ENCODE measurements at regions not wholly inside any gene's neighbourhood (a gene's known extent, or its start where the extent isn't known, plus 50 kb on each side); places are given as distances from the start of the nearest gene placed in this dataset.

DNA sequence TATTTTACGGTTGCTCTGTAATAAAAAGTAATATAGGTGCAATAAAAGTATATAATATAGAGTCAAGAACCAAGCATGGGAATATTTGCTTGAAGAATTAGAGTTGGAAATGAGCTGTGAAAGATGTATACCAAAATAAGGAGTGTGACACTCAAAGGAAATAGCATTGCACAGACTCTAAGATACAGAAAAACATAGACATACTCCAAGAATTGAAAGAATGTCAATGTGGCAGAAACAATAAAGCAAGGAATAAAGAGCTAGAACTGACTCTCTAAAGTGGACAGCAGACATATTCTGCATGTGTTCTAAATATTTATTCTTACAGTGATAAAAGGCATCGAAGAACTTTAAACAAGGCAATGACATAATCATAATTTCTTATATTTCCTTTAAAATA, 561.1 kb upstream of the SETBP1 start:
- in situ Hi-C loops (cut with HindIII; ENCODE audit: low pct_ligation_motif_present, low sequenced_read_pairs) = no loop called here
- no peak for TF ChIP-seq CTCF (IDR thresholded peaks at IDR 0.05; ENCODE audit: low read depth, low read length, missing control alignments)
- Histone ChIP-seq H3K27ac (no peak overlapping the region), H3K27me3 (replicated peaks) (no peaks in the 10 kb centered on the region), H3K4me3 (ENCODE audit: low read depth, low read length) (no peak overlapping the region), H3K36me3 (replicated peaks) (no peaks in the 10 kb centered on the region)
- no peak for DNase-seq

- TF ChIP-seq CTCF (IDR thresholded peaks at IDR 0.05; ENCODE audit: low read depth, low read length, missing control alignments) = no peak
- H3K27ac ChIP-seq = no peak overlapping the region
- H3K4me3 ChIP-seq (ENCODE audit: low read depth, low read length) = no peak overlapping the region
- in situ Hi-C loops (cut with HindIII; ENCODE audit: low pct_ligation_motif_present, low sequenced_read_pairs) = no loop called here
- no peaks in the 10 kb centered on the region for H3K36me3 ChIP-seq (replicated peaks)
- H3K27me3 ChIP-seq (replicated peaks) = no peaks in the 10 kb centered on the region
- DNase-seq = no peak
Measured at GRCh38 chr18:44123743-44124142, 556.9 kb upstream of the SETBP1 start.

- no peak for TF ChIP-seq CTCF (IDR thresholded peaks at IDR 0.05; ENCODE audit: low read depth, low read length, missing control alignments)
- no peak overlapping the region for H3K4me3 ChIP-seq (ENCODE audit: low read depth, low read length)
- DNase-seq = no peak
- no peak overlapping the region for H3K27ac ChIP-seq
- in situ Hi-C loops (cut with HindIII; ENCODE audit: low pct_ligation_motif_present, low sequenced_read_pairs) = no loop called here
- no peaks in the 10 kb centered on the region for H3K27me3 ChIP-seq (replicated peaks)
- no peaks in the 10 kb centered on the region for H3K36me3 ChIP-seq (replicated peaks)
Measured at GRCh38 chr18:44125446-44125845, 555.2 kb upstream of the SETBP1 start.

GRCh38 chr18:44126598-44126997, 554.1 kb upstream of the SETBP1 start:
- H3K27me3 ChIP-seq (replicated peaks) = no peaks in the 10 kb centered on the region
- no peak for TF ChIP-seq CTCF (IDR thresholded peaks at IDR 0.05; ENCODE audit: low read depth, low read length, missing control alignments)
- no peak overlapping the region for H3K27ac ChIP-seq
- no peaks in the 10 kb centered on the region for H3K36me3 ChIP-seq (replicated peaks)
- DNase-seq = no peak
- H3K4me3 ChIP-seq (ENCODE audit: low read depth, low read length) = no peak overlapping the region
- in situ Hi-C loops (cut with HindIII; ENCODE audit: low pct_ligation_motif_present, low sequenced_read_pairs) = no loop called here

- H3K4me3 ChIP-seq (ENCODE audit: low read depth, low read length) = no peak overlapping the region
- peak; percentile 48 for DNase-seq
- no peak for TF ChIP-seq CTCF (IDR thresholded peaks at IDR 0.05; ENCODE audit: low read depth, low read length, missing control alignments)
- no peak overlapping the region for H3K27ac ChIP-seq
- no peaks in the 10 kb centered on the region for H3K27me3 ChIP-seq (replicated peaks)
- no peaks in the 10 kb centered on the region for H3K36me3 ChIP-seq (replicated peaks)
- in situ Hi-C loops (cut with HindIII; ENCODE audit: low pct_ligation_motif_present, low sequenced_read_pairs) = no loop called here
Measured at GRCh38 chr18:44128365-44128764, 552.3 kb upstream of the SETBP1 start.

GRCh38 chr18:44130376-44130942, 550.2 kb upstream of the SETBP1 start:
- H3K4me3 ChIP-seq (ENCODE audit: low read depth, low read length) = no peak overlapping the region
- H3K27me3 ChIP-seq (replicated peaks) = no peaks in the 10 kb centered on the region
- no peak overlapping the region for H3K27ac ChIP-seq
- peak; percentile 57 for DNase-seq
- no peaks in the 10 kb centered on the region for H3K36me3 ChIP-seq (replicated peaks)
- in situ Hi-C loops (cut with HindIII; ENCODE audit: low pct_ligation_motif_present, low sequenced_read_pairs) = no loop called here
- peak; percentile 83 for TF ChIP-seq CTCF (IDR thresholded peaks at IDR 0.05; ENCODE audit: low read depth, low read length, missing control alignments)

Measured in brain microvascular endothelial cell (primary cell).